HG02610 (cell line): ENCODE measurements at regions not wholly inside any gene's neighbourhood (a gene's known extent, or its start where the extent isn't known, plus 50 kb on each side); places are given as distances from the start of the nearest gene placed in this dataset.

ENCODE experiments used
- ATAC-seq: cut with Tn5 transposase; IDR thresholded peaks from one replicate; pipeline ENCODE4 v1.9.1; 2021; ENCODE audit warnings: mild to moderate bottlenecking, moderate library complexity; ENCODE audit not compliant: unreplicated experiment

GRCh38 chr16:5480431-5481195 lies 383.0 kb upstream of the EEF2KMT start:
- no peak for ATAC-seq

GRCh38 chr16:5479926-5480325 lies 382.3 kb upstream of the EEF2KMT start:
- no peak for ATAC-seq

GRCh38 chr16:5478036-5478435 lies 380.4 kb upstream of the EEF2KMT start:
- no peak for ATAC-seq

GRCh38 chr16:5477251-5477650 lies 379.7 kb upstream of the EEF2KMT start:
- ATAC-seq, result no peak

DNA sequence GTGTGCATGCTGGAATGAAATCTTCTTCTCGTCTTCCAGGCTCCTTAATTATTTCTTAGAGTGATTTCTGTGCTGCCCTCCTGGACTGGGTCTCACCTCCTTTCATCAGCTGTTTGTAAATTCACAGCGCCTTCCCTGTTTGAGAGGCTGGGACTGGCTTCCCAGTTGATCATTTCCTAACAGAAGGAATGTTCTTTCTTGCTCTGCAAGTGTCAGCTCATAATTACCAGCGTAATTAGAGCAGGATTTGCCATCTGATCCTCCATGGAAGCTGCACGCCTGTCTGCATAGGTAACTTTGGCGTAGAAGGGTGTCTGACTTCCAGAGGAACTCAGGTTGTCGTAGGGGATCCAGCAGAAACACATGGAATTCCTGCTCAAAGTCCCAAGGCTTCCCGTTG lies 375.0 kb upstream of the EEF2KMT start:
- no peak for ATAC-seq

DNA sequence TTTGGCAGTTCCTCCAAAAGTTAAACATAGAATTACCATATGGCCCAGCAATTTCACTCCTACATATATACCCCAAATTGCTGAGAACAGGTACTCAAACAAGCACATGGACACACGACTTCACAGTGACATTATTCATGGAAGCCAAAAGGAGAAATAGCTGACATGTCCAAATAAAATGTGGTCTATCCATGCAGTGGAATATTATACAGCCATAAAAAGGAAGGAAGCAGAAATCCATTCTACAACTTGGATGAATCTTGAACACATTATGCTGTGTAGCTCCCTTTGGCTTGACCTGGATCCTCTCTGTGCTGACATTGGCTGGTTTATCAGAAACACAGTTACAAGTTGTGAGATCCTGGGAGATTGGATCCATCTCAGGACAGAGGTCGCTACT lies 370.9 kb upstream of the EEF2KMT start:
- ATAC-seq, result no peak

- ATAC-seq, result no peak
These were observed 370.0 kb upstream of the EEF2KMT start for GRCh38 chr16:5467552-5467951.

DNA sequence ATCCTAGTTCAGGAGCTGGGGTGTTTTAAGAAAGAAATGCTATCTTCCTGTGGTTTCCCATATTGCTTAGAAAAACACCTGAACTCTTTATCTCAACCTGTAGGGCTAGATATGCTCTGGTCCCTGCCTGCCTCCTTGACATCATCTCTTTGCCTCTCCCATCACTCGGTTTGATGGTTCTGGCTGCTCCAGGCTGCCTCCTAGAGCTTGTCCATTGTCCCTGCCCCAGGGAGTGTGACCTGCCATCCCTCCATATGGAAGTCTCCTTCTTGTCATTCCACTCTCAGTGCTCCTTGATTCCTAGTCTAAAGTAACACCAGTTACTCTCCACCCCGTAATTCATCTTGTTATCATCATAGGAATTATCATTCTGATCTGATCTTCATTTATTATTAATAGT lies 369.0 kb upstream of the EEF2KMT start:
- ATAC-seq, result no peak

DNA sequence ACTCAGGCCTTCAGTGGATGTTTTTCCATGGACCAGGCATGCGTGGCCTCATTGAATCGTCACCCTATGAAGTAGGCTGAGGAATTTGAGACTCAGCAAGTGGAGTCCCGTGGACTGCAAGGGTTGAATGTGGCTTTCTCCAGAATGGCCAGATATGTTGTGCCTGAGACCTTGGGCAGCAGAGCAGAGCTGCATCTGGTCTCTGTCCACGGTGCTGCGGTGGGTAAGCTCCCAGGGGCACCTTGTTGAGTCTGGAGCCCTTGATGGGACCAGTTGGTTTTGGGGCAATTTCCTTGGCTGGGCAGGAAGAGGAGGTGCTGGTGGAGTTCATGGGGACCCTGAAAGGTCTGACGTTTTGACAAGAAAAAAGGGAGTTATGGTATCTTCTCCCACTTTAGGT lies 368.1 kb upstream of the EEF2KMT start:
- ATAC-seq, result no peak

- no peak for ATAC-seq
These were observed 366.2 kb upstream of the EEF2KMT start for GRCh38 chr16:5463820-5464219.

GRCh38 chr16:5461574-5461973 lies 364.0 kb upstream of the EEF2KMT start:
- ATAC-seq, result no peak

- no peak for ATAC-seq
These were observed 363.5 kb upstream of the EEF2KMT start for GRCh38 chr16:5461141-5461540.

- ATAC-seq, result no peak
These were observed 363.1 kb upstream of the EEF2KMT start for GRCh38 chr16:5460701-5461100.

DNA sequence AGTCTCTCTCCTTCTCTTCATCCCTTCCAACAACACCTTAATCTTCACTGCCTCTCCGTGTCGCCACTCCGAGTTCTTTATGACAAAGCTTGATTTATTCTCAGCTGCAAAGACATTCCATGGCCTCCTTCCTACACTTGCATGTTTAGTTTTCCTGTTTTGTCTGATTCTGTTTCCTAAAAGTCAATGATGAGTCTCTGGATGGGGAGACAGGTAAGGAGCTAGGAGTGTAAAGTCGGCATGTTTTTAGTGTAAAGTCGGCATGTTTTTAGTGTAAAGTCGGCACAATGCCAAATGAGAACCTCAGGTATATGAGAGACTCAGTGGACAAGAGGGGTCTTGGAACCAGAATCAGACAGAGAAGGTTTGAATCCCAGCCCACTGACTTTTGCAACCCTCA lies 362.3 kb upstream of the EEF2KMT start:
- no peak for ATAC-seq

GRCh38 chr16:5455110-5455509 lies 357.5 kb upstream of the EEF2KMT start:
- no peak for ATAC-seq

GRCh38 chr16:5454349-5454748 lies 356.8 kb upstream of the EEF2KMT start:
- no peak for ATAC-seq

- ATAC-seq, result no peak
These were observed 354.0 kb upstream of the EEF2KMT start for GRCh38 chr16:5451641-5452040.

- ATAC-seq, result no peak
These were observed 353.0 kb upstream of the EEF2KMT start for GRCh38 chr16:5450409-5451104.

DNA sequence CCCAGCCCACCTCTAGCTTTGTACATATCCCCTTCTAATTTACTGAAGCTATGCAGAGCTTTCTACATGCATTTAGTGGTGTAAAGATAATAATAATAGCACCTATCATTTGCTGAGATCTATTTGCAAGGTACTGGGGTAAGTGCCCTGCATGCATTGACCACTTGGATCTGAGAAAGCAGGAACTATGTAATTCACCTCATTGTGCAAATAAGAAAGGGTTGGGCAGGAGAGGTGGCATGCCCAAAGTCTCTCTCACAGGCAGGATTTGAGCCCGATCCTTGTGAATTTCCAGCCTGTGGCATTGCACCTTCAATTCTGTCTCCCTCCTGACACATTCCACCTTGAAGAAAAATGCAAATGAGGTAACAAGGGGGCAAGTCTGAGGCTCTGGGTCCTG lies 352.3 kb upstream of the EEF2KMT start:
- ATAC-seq, result no peak

GRCh38 chr16:5448798-5449197 lies 351.2 kb upstream of the EEF2KMT start:
- ATAC-seq, result no peak

- ATAC-seq, result no peak
These were observed 350.1 kb upstream of the EEF2KMT start for GRCh38 chr16:5447734-5448133.

DNA sequence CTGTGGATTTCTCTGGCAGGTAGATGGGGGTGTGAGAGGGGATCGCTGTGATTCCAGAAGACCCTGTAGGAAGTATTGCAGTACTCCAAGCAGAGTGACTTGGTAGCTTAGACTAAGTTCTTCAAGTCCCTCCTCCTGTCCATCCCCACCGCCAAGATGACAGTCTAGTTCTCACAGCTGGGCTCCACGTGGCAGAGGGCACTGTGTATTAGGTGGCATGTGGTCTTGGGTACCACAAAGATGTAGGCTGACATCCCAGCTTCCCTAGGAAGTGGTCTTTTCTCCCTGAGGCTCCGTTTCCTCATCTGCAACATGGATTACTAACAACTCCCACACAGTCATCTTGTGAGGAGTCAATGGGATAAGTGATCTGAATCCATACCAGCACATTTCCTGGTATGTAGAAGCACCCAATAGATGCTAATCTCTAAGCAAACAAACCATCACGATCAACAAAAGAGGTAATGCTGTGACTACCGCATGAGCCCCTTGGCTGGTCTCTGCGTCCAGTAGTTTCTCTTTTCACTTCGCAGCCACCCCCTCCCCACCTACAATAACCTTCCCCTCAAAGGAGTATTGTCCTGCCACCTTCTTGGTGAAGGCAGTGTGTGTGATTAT lies 349.1 kb upstream of the EEF2KMT start:
- no peak for ATAC-seq
